Astrocyte (in vitro differentiated cells and primary cell): ENCODE measurements at regions not wholly inside any gene's neighbourhood (a gene's known extent, or its start where the extent isn't known, plus 50 kb on each side); places are given as distances from the start of the nearest gene placed in this dataset.
A peak's percentile ranks its signal among the peaks of the same experiment; 100 is the strongest.

Experiments used
- DNase-seq: peaks from one replicate; pipeline ENCODE4 v3.0.0-alpha.2; 2010; ENCODE audit warnings: low read depth
- FAIRE-seq: peaks from 2 replicates; lab custom pipeline; 2011; peaks lifted over from hg19 to GRCh38; lab: Jason Lieb, UNC
- H2AFZ ChIP-seq: 2 replicates; pipeline ENCODE4 v1.6.0; 2012; ENCODE audit warnings: low read depth, low read length, inconsistent platforms
- H3K27ac ChIP-seq: 2 replicates; pipeline ENCODE4 v1.5.1; 2011; ENCODE audit warnings: low read depth, low read length, inconsistent platforms
- H3K27me3 ChIP-seq: 2 replicates; pipeline ENCODE4 v1.6.0; 2011; ENCODE audit warnings: low read length, inconsistent platforms; ENCODE audit not compliant: insufficient read depth
- H3K36me3 ChIP-seq: 2 replicates; pipeline ENCODE4 v1.5.1; 2011; ENCODE audit warnings: low read length, inconsistent platforms; ENCODE audit not compliant: insufficient read depth
- H3K4me1 ChIP-seq: 2 replicates; pipeline ENCODE4 v1.5.1; 2011; ENCODE audit warnings: low read length, inconsistent platforms; ENCODE audit not compliant: insufficient read depth
- H3K4me2 ChIP-seq: 2 replicates; pipeline ENCODE4 v1.6.0; 2012; ENCODE audit warnings: low read length, inconsistent platforms
- H3K4me3 ChIP-seq: 2 replicates; pipeline ENCODE4 v1.5.1; 2011; ENCODE audit warnings: low read depth, mild to moderate bottlenecking, low read length, inconsistent platforms; ENCODE audit not compliant: insufficient read depth
- H3K79me2 ChIP-seq: 2 replicates; pipeline ENCODE4 v1.6.0; 2012; ENCODE audit warnings: mild to moderate bottlenecking, low read length, inconsistent platforms; ENCODE audit not compliant: insufficient read depth
- H3K9ac ChIP-seq: 2 replicates; pipeline ENCODE4 v1.6.0; 2012; ENCODE audit warnings: mild to moderate bottlenecking, low read length, inconsistent platforms
- H3K9me3 ChIP-seq: 2 replicates; pipeline ENCODE4 v1.5.1; 2012; ENCODE audit warnings: low read depth, mild to moderate bottlenecking, low read length, inconsistent platforms; ENCODE audit not compliant: insufficient read depth
- H4K20me1 ChIP-seq: 2 replicates; pipeline ENCODE4 v1.6.0; 2012; ENCODE audit warnings: low read length, inconsistent platforms; ENCODE audit not compliant: insufficient read depth
- H3K27ac Mint-ChIP-seq: one replicate; pipeline ENCODE4 v1.8.0; 2021; ENCODE audit warnings: mild to moderate bottlenecking, mixed read lengths; ENCODE audit not compliant: unreplicated experiment
- H3K27me3 Mint-ChIP-seq: one replicate; pipeline ENCODE4 v1.8.0; 2021; ENCODE audit warnings: low read depth, mixed read lengths; ENCODE audit not compliant: unreplicated experiment
- H3K36me3 Mint-ChIP-seq: one replicate; pipeline ENCODE4 v1.8.0; 2021; ENCODE audit warnings: low read depth, mixed read lengths; ENCODE audit not compliant: unreplicated experiment
- H3K4me1 Mint-ChIP-seq: one replicate; pipeline ENCODE4 v1.8.0; 2021; ENCODE audit warnings: low read depth, mixed read lengths; ENCODE audit not compliant: unreplicated experiment
- H3K4me3 Mint-ChIP-seq: one replicate; pipeline ENCODE4 v1.8.0; 2021; ENCODE audit warnings: mild to moderate bottlenecking, moderate library complexity, mixed read lengths; ENCODE audit not compliant: unreplicated experiment
- H3K9me3 Mint-ChIP-seq: one replicate; pipeline ENCODE4 v1.8.0; 2021; ENCODE audit warnings: mild to moderate bottlenecking, mixed read lengths; ENCODE audit not compliant: unreplicated experiment
- CTCF ChIP-seq: IDR thresholded peaks from 2 replicates; pipeline ENCODE4 v1.5.1; 2011; ENCODE audit warnings: low read depth, mild to moderate bottlenecking, inconsistent platforms, low read length, moderate library complexity; ENCODE audit not compliant: insufficient read depth
- EZH2 ChIP-seq: IDR thresholded peaks from 2 replicates; pipeline ENCODE4 v1.6.1; 2012; ENCODE audit warnings: mild to moderate bottlenecking, low read length, inconsistent platforms; ENCODE audit not compliant: insufficient read depth

- Mint-ChIP-seq H3K4me3 (no peak overlapping the region), H3K36me3 (peaks cover 4% of the 10 kb centered on the region), H3K4me1 (peaks cover 3% of the 10 kb centered on the region), H3K9me3 (peaks cover 6% of the 10 kb centered on the region), H3K27me3 (peaks cover 7% of the 10 kb centered on the region), H3K27ac (no peak overlapping the region)
- Histone ChIP-seq H3K27ac (no peak overlapping the region), H3K4me3 (no peak overlapping the region), H3K27me3 (no peaks in the 10 kb centered on the region), H3K79me2 (no peaks in the 10 kb centered on the region), H3K9ac (no peak overlapping the region), H3K4me2 (no peak overlapping the region), H2AFZ (no peak overlapping the region), H3K9me3 (no peaks in the 10 kb centered on the region), H3K4me1 (no peaks in the 10 kb centered on the region), H3K36me3 (no peaks in the 10 kb centered on the region), H4K20me1 (no peaks in the 10 kb centered on the region)
- DNase-seq = peak; percentile 61
- no peak for FAIRE-seq
- no peak for TF ChIP-seq EZH2
- no peak for TF ChIP-seq CTCF
These were observed 232.2 kb downstream of the NUAK1 start for GRCh38 chr12:105906561-105906960.

- peaks cover 7% of the 10 kb centered on the region for H3K27me3 Mint-ChIP-seq
These were observed 230.8 kb downstream of the NUAK1 start for GRCh38 chr12:105907982-105908381.

GRCh38 chr12:105910030-105910429, 228.7 kb downstream of the NUAK1 start:
- TF ChIP-seq EZH2 (no peak), CTCF (no peak)
- no peaks in the 10 kb centered on the region for H3K4me1 Mint-ChIP-seq
- H3K9me3 Mint-ChIP-seq = peaks cover 6% of the 10 kb centered on the region
- no peak overlapping the region for H3K4me3 Mint-ChIP-seq
- no peaks in the 10 kb centered on the region for H4K20me1 ChIP-seq
- H3K4me3 ChIP-seq = no peak overlapping the region
- H3K4me2 ChIP-seq = no peak overlapping the region
- no peaks in the 10 kb centered on the region for H3K36me3 ChIP-seq
- H3K9me3 ChIP-seq = no peaks in the 10 kb centered on the region
- H3K27ac Mint-ChIP-seq = no peak overlapping the region
- H3K79me2 ChIP-seq = no peaks in the 10 kb centered on the region
- no peak overlapping the region for H3K27ac ChIP-seq
- no peak overlapping the region for H3K9ac ChIP-seq
- FAIRE-seq (no peak), DNase-seq (peak; percentile 46)
- peaks cover 7% of the 10 kb centered on the region for H3K27me3 Mint-ChIP-seq
- no peaks in the 10 kb centered on the region for H3K27me3 ChIP-seq
- no peaks in the 10 kb centered on the region for H3K4me1 ChIP-seq
- H3K36me3 Mint-ChIP-seq = no peaks in the 10 kb centered on the region
- H2AFZ ChIP-seq = no peak overlapping the region

More at GRCh38 chr12:105907982-105908381, 230.8 kb downstream of the NUAK1 start:
- H3K4me3 ChIP-seq = no peak overlapping the region
- no peaks in the 10 kb centered on the region for H3K36me3 ChIP-seq
- peaks cover 4% of the 10 kb centered on the region for H3K9me3 Mint-ChIP-seq
- no peak overlapping the region for H3K4me2 ChIP-seq
- peaks cover 3% of the 10 kb centered on the region for H3K4me1 Mint-ChIP-seq
- H3K27ac Mint-ChIP-seq = no peak overlapping the region
- TF ChIP-seq EZH2 = no peak
- H3K4me1 ChIP-seq = no peaks in the 10 kb centered on the region
- H4K20me1 ChIP-seq = no peaks in the 10 kb centered on the region
- H3K27me3 ChIP-seq = no peaks in the 10 kb centered on the region
- H3K36me3 Mint-ChIP-seq = no peaks in the 10 kb centered on the region
- no peak overlapping the region for H2AFZ ChIP-seq
- DNase-seq (peak; percentile 42), FAIRE-seq (no peak)
- no peak overlapping the region for H3K27ac ChIP-seq
- no peaks in the 10 kb centered on the region for H3K79me2 ChIP-seq
- no peaks in the 10 kb centered on the region for H3K9me3 ChIP-seq
- no peak overlapping the region for H3K9ac ChIP-seq
- no peak overlapping the region for H3K4me3 Mint-ChIP-seq
